ENCODE measurements at regions not wholly inside any gene's neighbourhood (a gene's known extent, or its start where the extent isn't known, plus 50 kb on each side); places are given as distances from the start of the nearest gene placed in this dataset.

DNA sequence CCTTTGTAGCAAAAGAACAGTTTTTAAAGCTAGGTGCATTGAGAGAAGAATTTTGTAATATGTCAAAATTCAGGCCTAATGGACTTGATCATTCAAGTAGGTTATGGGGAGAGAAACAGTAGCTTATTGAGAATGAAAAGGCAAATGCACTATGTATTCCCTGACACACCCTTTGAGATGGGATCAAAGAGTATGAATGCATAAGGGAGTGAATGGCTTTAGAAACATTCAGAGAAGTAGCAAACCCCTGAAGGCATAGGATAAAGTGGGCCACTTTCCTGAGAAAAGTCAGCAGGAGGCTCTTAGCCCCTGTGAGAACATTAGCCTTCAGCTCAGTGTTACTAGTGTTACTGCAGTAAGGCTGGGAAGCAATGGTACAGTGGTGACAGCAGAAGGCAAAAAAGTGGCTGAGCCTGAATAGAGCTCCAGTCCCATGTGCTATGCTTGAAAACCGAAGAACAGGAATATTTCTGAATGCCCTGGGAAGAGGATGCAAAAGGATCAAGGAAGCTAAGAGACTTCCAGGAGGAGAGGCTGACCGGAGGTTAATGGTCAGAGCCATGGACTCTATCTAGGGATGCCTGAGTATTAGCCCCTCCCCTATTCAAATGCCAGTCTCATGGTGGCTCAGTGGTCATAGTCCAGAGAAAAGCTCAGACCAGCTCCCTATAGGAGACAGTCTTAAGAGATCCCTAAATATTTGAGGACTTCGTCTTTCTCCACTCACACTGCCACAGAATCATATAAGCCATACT is 218.2 kb upstream of the SGO1 start:
- Histone ChIP-seq H3K27me3 (replicated peaks in 1 of 2; ENCODE audit: control insufficient read depth in 2 of 2, insufficient read depth in 2 of 2, low read length in 1 of 2) (no peaks in the 10 kb centered on the region), H4K20me1 (ENCODE audit: control insufficient read depth, insufficient read depth) (no peaks in the 10 kb centered on the region), H3K27ac (ENCODE audit: control insufficient read depth, insufficient read depth) (no peak overlapping the region), H3K79me2 (ENCODE audit: control insufficient read depth, insufficient read depth, low read length) (no peaks in the 10 kb centered on the region), H3K4me3 (no peak overlapping the region), H3K9ac (ENCODE audit: control insufficient read depth, insufficient read depth, low read length) (no peak overlapping the region), H2AFZ (ENCODE audit: control insufficient read depth, low read depth, low read length) (no peak overlapping the region), H3K4me1 (ENCODE audit: control insufficient read depth, insufficient read depth, low read length) (no peaks in the 10 kb centered on the region), H3K9me3 (replicated peaks; ENCODE audit: control insufficient read depth, insufficient read depth, low read length) (no peaks in the 10 kb centered on the region), H3K36me3 (ENCODE audit: control insufficient read depth in 2 of 2, insufficient read depth in 2 of 2, low read length in 1 of 2) (no peaks in the 10 kb centered on the region), H3K4me2 (ENCODE audit: control insufficient read depth, insufficient read depth) (no peak overlapping the region)
- no peak for TF ChIP-seq SREBF1 (IDR thresholded peaks at IDR 0.05; ENCODE audit: low read length)
- no peak for TF ChIP-seq MEF2A (IDR thresholded peaks at IDR 0.05; ENCODE audit: insufficient read depth, low read depth, low read length)
- TF ChIP-seq NFYB (IDR thresholded peaks at IDR 0.05; ENCODE audit: insufficient read depth, low read depth, low read length), result no peak
- no peak for TF ChIP-seq ZNF24 (IDR thresholded peaks at IDR 0.05)
- TF ChIP-seq TAF1 (IDR thresholded peaks at IDR 0.05; ENCODE audit: borderline replicate concordance, low read depth, low read length), result no peak
- TF ChIP-seq RAD21 (IDR thresholded peaks at IDR 0.05; ENCODE audit: insufficient read depth, low read depth, low read length), result no peak
- TF ChIP-seq KAT2A (conservative IDR thresholded peaks at IDR 0.05; ENCODE audit: control insufficient read depth, low read depth, low read length), result no peak
- no peak for TF ChIP-seq HDAC2 (IDR thresholded peaks at IDR 0.05)
- no peak for TF ChIP-seq HCFC1 (IDR thresholded peaks at IDR 0.05; ENCODE audit: low read length)
- no peak for TF ChIP-seq SMAD5 (IDR thresholded peaks at IDR 0.05; ENCODE audit: low read depth)
- no peak for TF ChIP-seq ATF7 (IDR thresholded peaks at IDR 0.05; ENCODE audit: low read depth)
- TF ChIP-seq, protein P1, sequence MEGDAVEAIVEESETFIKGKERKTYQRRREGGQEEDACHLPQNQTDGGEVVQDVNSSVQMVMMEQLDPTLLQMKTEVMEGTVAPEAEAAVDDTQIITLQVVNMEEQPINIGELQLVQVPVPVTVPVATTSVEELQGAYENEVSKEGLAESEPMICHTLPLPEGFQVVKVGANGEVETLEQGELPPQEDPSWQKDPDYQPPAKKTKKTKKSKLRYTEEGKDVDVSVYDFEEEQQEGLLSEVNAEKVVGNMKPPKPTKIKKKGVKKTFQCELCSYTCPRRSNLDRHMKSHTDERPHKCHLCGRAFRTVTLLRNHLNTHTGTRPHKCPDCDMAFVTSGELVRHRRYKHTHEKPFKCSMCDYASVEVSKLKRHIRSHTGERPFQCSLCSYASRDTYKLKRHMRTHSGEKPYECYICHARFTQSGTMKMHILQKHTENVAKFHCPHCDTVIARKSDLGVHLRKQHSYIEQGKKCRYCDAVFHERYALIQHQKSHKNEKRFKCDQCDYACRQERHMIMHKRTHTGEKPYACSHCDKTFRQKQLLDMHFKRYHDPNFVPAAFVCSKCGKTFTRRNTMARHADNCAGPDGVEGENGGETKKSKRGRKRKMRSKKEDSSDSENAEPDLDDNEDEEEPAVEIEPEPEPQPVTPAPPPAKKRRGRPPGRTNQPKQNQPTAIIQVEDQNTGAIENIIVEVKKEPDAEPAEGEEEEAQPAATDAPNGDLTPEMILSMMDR (IDR thresholded peaks at IDR 0.05 in 2 of 3, conservative IDR thresholded peaks at IDR 0.05 in 1 of 3; ENCODE audit: control insufficient read depth in 2 of 3, extremely low read depth in 1 of 3, insufficient read depth in 1 of 3, low read depth in 3 of 3, low read length in 3 of 3), result no peak
- TF ChIP-seq, protein P2, sequence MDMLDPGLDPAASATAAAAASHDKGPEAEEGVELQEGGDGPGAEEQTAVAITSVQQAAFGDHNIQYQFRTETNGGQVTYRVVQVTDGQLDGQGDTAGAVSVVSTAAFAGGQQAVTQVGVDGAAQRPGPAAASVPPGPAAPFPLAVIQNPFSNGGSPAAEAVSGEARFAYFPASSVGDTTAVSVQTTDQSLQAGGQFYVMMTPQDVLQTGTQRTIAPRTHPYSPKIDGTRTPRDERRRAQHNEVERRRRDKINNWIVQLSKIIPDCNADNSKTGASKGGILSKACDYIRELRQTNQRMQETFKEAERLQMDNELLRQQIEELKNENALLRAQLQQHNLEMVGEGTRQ (IDR thresholded peaks at IDR 0.05; ENCODE audit: borderline replicate concordance, low read depth, low read length), result no peak
- no peak for TF ChIP-seq POLR2AphosphoS5 (IDR thresholded peaks at IDR 0.05; ENCODE audit: low read length)
- TF ChIP-seq BACH1 (IDR thresholded peaks at IDR 0.05; ENCODE audit: borderline replicate concordance), result no peak
- no peak for TF ChIP-seq NFIC (IDR thresholded peaks at IDR 0.05; ENCODE audit: low read depth, low read length)
- TF ChIP-seq GATAD2B (conservative IDR thresholded peaks at IDR 0.05; ENCODE audit: low read depth), result no peak
- TF ChIP-seq RELA (IDR thresholded peaks at IDR 0.05; ENCODE audit: borderline replicate concordance, partially characterized antibody), result no peak
- no peak for TF ChIP-seq JUNB (IDR thresholded peaks at IDR 0.05)
- no peak for TF ChIP-seq JUND (IDR thresholded peaks at IDR 0.05; ENCODE audit: low read depth, low read length)
- BruUV-seq (replicated peaks), result no TSS peak
- in situ Hi-C loops (cut with MboI), result no loop called here
- DNase-seq (ENCODE audit: low read depth, low spot score) (no peak), FAIRE-seq (no peak), ATAC-seq (no peak)
- ChIA-PET CTCF (no interaction called here), RAD21 (ENCODE audit: unreplicated experiment) (no interaction called here), POLR2A (no interaction called here), SMC1A (ENCODE audit: uncharacterized antibody, unreplicated experiment) (interaction anchor here (1.1 to 1.3 kb wide), 3 partner anchors 10 to 329 kb away, joined by 3 to 4 read pairs (median 4); no protein-coding TSS in a partner anchor)
- 9% methylated on average over 3 of the region's 3 CpGs for WGBS (ENCODE audit: insufficient coverage, insufficient replicate concordance, low lambda C conversion rate, missing lambda C conversion rate)
- intact Hi-C loops (cut with micrococcal nuclease; ENCODE audit: unreplicated experiment), result no loop called here
